T-helper 17 cell (primary cell): ENCODE measurements at regions not wholly inside any gene's neighbourhood (a gene's known extent, or its start where the extent isn't known, plus 50 kb on each side); places are given as distances from the start of the nearest gene placed in this dataset.

Source experiments
- ATAC-seq: fragments of 150-1000 bp; cut with Tn5 transposase; 2 replicates; pipeline ENCODE4 v1.10.0; 2021; ENCODE audit warnings: mild to moderate bottlenecking, moderate library complexity
- DNase-seq, 3 donors: peaks; one replicate each; pipeline versions ENCODE4 v3.0.0 to v3.0.0-alpha.2; 2020 to 2021
- H3K9me3 ChIP-seq: one replicate; pipeline ENCODE4 v1.7.0; 2013; ENCODE audit warnings: low read length, mild to moderate bottlenecking; ENCODE audit not compliant: control insufficient read depth, poor library complexity, severe bottlenecking
- H3K27ac Mint-ChIP-seq: one replicate; pipeline ENCODE4 v1.8.0; 2022; ENCODE audit warnings: mild to moderate bottlenecking, moderate library complexity, mixed read lengths
- H3K27me3 Mint-ChIP-seq: one replicate; pipeline ENCODE4 v1.8.0; 2022; ENCODE audit warnings: mixed read lengths
- H3K36me3 Mint-ChIP-seq: one replicate; pipeline ENCODE4 v1.8.0; 2022; ENCODE audit warnings: low read depth, mixed read lengths
- H3K4me1 Mint-ChIP-seq: one replicate; pipeline ENCODE4 v1.8.0; 2022; ENCODE audit warnings: mild to moderate bottlenecking, mixed read lengths
- H3K4me3 Mint-ChIP-seq: one replicate; pipeline ENCODE4 v1.8.0; 2022; ENCODE audit warnings: mild to moderate bottlenecking, moderate library complexity, mixed read lengths

DNA sequence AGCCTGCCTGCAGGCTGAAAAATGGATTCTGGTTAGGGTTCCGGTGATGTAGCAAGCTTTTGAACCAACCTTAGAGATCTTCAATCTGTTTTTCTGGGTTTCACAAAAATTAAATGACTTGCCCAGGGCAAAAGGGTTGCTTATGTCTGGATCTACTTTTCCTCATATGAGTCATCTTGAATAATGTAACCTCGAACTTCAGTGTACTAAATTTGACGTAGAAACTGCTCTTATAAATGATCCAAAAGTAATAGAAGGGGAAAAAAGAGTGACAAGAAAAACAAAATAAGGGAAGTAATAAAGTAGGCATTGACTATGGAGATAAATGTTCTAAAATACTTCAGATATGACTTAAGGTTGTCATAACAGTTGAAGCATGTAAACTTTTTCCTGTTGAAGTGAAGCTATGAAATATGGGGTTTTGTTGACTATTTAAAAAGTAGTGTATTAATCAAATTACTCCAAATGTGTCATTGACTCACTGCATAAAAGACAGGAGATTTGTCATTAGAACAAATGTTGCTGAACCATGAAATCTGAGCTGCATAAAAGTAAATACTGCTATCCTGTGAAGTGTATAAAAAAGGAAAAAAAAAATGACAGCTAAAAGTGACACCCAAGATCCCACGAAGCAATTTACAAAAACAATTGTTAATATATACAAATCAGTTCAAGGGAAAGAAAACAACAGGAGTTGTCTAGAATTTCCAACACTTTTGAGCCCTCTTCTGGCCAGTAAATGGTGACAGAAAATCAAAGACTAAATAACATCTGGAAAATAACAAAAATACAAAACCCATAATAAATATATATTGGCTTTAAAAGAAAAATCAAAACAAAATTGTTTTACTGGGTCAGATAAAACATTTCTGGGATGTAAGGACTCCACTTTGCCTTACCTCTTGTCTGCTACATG, 103.6 kb upstream of the SERPINE2 start:
- no peaks in the 10 kb centered on the region for H3K9me3 ChIP-seq
- DNase-seq = no peak
- no peaks in the 10 kb centered on the region for H3K4me1 Mint-ChIP-seq
- H3K27me3 Mint-ChIP-seq = peaks cover 55% of the 10 kb centered on the region
- H3K4me3 Mint-ChIP-seq = no peak overlapping the region
- ATAC-seq = no peak
- no peaks in the 10 kb centered on the region for H3K36me3 Mint-ChIP-seq
- no peak overlapping the region for H3K27ac Mint-ChIP-seq

DNA sequence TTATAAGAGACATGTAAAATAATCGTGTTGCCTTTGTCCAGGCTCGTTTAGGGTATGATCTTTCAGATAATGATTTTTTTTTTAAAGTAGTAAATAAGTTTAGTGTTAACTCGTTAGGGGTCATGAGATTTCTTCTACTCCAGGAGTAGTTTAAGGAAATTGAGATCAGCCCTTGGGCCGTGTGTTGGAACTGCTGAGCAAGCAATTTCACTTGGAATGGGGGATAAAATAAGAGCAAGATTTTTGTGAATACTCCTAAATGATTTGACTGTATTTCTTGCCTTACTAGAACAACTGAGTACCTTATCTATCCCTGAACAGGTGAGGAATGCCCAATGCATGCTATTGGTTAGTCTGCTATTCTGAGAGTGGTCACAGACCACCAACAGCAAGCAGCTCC, 102.2 kb upstream of the SERPINE2 start:
- ATAC-seq (no peak), DNase-seq (no peak)
- no peak overlapping the region for H3K4me3 Mint-ChIP-seq
- no peak overlapping the region for H3K27ac Mint-ChIP-seq
- H3K36me3 Mint-ChIP-seq = no peaks in the 10 kb centered on the region
- no peaks in the 10 kb centered on the region for H3K4me1 Mint-ChIP-seq
- H3K9me3 ChIP-seq = no peaks in the 10 kb centered on the region
- H3K27me3 Mint-ChIP-seq = peaks cover 50% of the 10 kb centered on the region

DNA sequence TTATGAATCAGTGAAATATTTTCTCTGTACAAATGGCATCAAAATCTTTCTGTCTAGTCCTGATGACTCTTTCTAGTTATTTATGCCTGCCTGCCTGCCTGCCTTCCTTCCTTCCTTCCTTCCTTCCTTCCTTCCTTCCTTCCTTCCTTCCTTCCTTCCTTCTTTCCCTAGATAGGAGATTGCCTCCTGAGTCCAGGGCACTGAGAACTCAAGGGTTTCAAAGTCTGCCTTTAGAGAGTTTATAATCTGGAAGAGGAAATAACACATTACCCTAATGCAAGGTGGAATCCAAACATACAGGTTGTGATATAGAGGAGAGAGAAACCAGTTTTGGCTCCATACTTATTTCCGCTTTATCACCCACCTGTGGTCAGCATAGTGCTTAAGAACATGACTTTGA, 98.1 kb upstream of the SERPINE2 start:
- ATAC-seq (no peak), DNase-seq (no peak)
- Mint-ChIP-seq H3K27ac (no peak overlapping the region), H3K4me1 (no peaks in the 10 kb centered on the region), H3K27me3 (peaks cover 30% of the 10 kb centered on the region), H3K36me3 (no peaks in the 10 kb centered on the region), H3K4me3 (no peak overlapping the region)
- no peaks in the 10 kb centered on the region for H3K9me3 ChIP-seq

DNA sequence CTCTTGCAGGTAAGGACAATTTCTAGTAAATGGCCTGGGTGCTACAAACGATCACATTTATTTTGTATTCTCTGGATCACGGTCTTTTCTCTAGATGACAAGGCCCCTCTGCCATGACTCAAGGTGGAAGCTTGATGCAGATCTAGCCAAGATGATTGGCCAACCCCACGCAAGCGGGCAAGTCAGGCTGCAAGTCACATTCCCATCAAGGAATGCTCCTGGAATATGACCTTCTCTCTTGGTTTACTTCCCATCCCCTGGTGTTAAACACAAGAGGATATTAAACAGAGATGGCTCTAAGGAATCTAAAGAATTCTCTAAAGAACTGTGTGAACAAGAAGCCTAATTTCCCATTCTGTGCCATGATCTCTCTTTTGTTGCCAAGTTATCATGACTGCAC, 97.3 kb upstream of the SERPINE2 start:
- no peaks in the 10 kb centered on the region for H3K9me3 ChIP-seq
- Mint-ChIP-seq H3K4me1 (no peaks in the 10 kb centered on the region), H3K36me3 (no peaks in the 10 kb centered on the region), H3K27me3 (peaks cover 22% of the 10 kb centered on the region), H3K4me3 (no peak overlapping the region), H3K27ac (no peak overlapping the region)
- ATAC-seq = no peak
- DNase-seq = no peak

DNA sequence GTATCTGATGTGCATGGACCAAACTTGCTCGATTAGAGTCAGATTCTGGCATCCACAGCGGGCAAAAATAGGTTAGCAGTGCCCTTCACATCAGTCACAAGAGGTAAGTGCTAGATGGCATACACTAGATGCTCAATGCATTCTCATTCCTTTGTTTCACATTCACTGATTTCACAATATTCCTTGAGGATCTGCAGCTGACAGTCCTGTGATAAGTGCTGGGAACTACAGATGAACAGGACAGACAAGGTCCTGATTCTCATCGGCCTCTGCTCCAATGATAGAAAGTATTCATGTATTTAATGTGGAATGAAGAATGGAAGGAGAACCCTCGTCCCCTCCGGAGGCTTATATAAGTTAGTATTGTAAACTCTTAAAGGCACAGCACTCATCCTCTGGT, 96.8 kb upstream of the SERPINE2 start:
- Mint-ChIP-seq H3K27ac (no peak overlapping the region), H3K4me3 (no peak overlapping the region), H3K27me3 (peaks cover 22% of the 10 kb centered on the region), H3K4me1 (no peaks in the 10 kb centered on the region), H3K36me3 (no peaks in the 10 kb centered on the region)
- no peaks in the 10 kb centered on the region for H3K9me3 ChIP-seq
- no peak for ATAC-seq
- no peak for DNase-seq

DNA sequence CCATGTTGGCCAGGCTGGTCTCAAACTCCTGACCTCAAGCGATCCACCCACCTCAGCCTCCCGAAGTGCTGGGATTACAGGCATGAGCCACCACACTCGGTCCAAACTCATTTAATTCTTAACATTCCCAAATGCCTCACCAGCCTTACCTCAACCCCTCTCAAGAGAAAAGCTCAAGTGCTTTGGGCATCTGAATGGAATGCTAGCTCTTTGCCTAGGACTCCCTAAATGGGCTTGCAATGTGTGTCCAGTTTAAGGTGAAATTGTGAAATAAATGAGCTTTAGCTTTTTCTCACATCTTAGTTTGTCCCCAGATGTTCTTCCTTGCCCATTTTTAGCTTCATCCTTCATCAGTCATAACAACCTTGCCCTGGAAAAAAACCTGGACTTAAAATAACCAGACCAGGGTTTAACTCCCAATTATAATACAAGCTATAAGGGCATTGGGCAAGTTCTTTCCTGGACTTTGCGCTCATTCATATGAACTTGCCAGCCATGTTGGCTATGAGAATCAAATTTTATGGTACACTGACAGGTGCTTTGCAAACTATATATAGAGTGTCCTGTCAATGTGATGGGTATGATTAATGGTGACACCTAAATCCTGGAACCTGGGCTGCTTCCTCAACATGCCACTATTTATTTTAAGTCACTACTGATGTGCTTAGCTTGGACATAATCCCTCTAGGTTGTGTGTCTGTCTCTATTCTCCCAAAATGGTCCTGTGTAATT, 95.1 kb upstream of the SERPINE2 start:
- no peaks in the 10 kb centered on the region for H3K9me3 ChIP-seq
- no peaks in the 10 kb centered on the region for H3K36me3 Mint-ChIP-seq
- H3K27ac Mint-ChIP-seq = no peak overlapping the region
- no peak overlapping the region for H3K4me3 Mint-ChIP-seq
- ATAC-seq (no peak), DNase-seq (no peak)
- H3K27me3 Mint-ChIP-seq = peaks cover 19% of the 10 kb centered on the region
- H3K4me1 Mint-ChIP-seq = no peaks in the 10 kb centered on the region

DNA sequence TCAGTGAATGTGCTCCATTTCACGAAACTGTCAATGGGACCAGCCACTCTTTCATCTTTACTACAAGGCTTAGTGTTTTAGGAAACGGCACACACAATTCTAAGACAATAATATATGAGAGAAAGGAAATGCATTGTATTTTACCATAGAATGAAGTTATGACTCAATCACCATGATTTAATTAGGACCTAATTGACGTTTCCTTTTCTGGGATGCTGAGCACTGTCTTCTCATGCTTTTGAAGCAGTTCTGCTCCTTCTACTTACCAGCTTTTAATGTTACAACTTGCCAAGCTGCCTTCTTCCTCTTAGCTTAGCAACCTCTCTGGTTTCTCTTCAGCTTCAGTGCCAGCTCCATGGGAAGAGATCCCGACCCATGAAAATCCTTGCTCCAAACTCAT, 94.3 kb upstream of the SERPINE2 start:
- DNase-seq (no peak), ATAC-seq (no peak)
- no peak overlapping the region for H3K4me3 Mint-ChIP-seq
- peaks cover 2% of the 10 kb centered on the region for H3K4me1 Mint-ChIP-seq
- no peaks in the 10 kb centered on the region for H3K9me3 ChIP-seq
- peaks cover 16% of the 10 kb centered on the region for H3K27me3 Mint-ChIP-seq
- H3K36me3 Mint-ChIP-seq = no peaks in the 10 kb centered on the region
- no peak overlapping the region for H3K27ac Mint-ChIP-seq

DNA sequence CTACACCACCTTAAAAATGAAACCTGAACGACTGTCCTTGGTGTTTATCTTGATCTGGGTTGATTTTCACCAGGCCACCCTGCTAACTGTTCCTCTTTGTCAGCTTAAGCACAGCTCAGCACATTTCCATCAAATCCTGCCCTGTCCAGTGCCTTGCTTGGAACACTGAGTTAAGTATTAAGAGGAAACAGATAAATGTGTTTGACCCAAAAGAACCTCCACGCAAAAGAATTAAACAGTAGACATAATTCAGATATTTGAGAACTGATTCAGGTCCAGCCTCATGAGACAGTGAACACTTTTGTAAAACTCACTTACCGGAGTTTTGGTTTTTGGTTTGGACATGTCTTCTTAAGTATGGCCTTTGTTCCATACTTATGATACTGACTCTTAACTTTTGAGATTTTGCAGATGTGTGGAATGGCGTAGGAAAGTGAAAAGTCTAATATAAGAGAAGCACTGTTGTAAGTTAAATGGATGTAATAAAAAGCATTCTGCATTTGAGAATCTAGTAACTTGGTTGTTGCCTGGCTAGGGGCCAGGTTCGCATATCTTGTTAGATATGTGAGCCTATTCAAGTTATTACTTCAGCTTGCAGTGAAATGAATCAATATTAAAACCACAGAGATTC, 88.9 kb upstream of the SERPINE2 start:
- no peak for ATAC-seq
- H3K4me3 Mint-ChIP-seq = no peak overlapping the region
- peaks cover 2% of the 10 kb centered on the region for H3K4me1 Mint-ChIP-seq
- no peaks in the 10 kb centered on the region for H3K9me3 ChIP-seq
- no peak overlapping the region for H3K27ac Mint-ChIP-seq
- peaks cover 25% of the 10 kb centered on the region for H3K27me3 Mint-ChIP-seq
- no peak for DNase-seq
- H3K36me3 Mint-ChIP-seq = no peaks in the 10 kb centered on the region

DNA sequence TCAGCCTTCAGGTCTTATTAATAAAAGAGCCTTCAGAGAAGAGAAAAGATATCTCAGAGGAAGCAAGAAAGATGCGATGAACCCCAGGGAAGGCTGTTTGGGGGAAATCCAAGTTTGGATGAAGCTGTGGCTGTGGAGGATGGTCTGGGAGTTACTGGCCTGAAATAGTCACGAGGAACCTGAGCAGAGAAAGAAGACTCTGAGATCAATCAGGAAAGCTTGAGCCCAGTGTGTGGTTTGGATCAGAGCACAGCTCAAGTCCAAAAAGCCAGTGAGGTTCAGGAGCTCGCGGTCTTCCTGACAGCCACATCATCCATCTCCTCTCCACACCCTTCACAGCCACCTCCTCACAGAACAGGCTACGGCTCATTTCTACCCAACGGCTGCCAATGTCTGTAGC, 87.4 kb upstream of the SERPINE2 start:
- H3K27ac Mint-ChIP-seq = no peak overlapping the region

DNA sequence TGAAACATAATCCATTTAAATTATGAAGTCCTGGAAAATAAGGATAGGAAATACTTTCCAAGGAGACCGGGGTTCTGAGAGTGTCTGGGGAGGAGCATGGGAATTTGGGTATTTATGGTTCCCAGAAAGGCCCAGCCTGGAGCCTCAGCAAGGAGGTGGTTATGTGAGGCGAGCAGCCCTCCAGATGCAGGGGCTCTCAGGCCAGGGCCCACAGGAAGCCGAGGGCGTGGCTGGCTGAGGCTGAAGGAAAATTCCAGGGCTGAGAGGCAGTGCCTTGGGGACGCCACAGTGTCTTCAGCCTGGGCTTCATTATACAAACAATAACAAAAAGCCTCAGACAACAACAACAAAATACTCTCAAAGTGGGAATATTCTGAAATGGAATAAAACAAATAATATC, 86.9 kb upstream of the SERPINE2 start:
- H3K9me3 ChIP-seq = no peaks in the 10 kb centered on the region
- Mint-ChIP-seq H3K4me1 (peaks cover 2% of the 10 kb centered on the region), H3K36me3 (no peaks in the 10 kb centered on the region), H3K27me3 (peaks cover 22% of the 10 kb centered on the region), H3K27ac (no peak overlapping the region), H3K4me3 (no peak overlapping the region)
- no peak for ATAC-seq
- DNase-seq = no peak

More for the DNA sequence above, 87.4 kb upstream of the SERPINE2 start:
- Mint-ChIP-seq H3K27me3 (peaks cover 25% of the 10 kb centered on the region), H3K4me1 (peaks cover 2% of the 10 kb centered on the region), H3K36me3 (no peaks in the 10 kb centered on the region), H3K4me3 (no peak overlapping the region)
- ATAC-seq = no peak
- H3K9me3 ChIP-seq = no peaks in the 10 kb centered on the region
- DNase-seq = no peak

DNA sequence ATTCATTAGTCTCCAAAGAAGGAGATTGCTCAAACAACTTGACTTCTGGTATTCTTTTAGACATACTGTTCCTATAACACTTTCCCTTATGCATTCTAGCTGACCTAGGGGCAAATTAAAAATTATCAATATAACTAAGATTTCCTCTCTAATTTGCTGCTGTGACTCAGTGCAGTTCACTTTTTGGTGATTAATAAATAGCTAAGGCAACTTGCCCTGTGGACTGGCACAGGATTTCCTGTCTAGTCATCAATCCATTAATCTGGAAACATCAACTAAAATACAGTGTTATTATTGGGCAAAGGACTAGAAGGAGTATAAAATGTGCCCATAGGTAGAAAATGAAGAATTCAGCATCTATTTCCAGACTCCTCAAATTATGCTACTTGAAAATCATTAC, 83.5 kb upstream of the SERPINE2 start:
- H3K4me1 Mint-ChIP-seq = no peaks in the 10 kb centered on the region
- no peaks in the 10 kb centered on the region for H3K36me3 Mint-ChIP-seq
- no peak for DNase-seq
- H3K27me3 Mint-ChIP-seq = peaks cover 6% of the 10 kb centered on the region
- H3K4me3 Mint-ChIP-seq = no peak overlapping the region
- H3K9me3 ChIP-seq = no peaks in the 10 kb centered on the region
- no peak overlapping the region for H3K27ac Mint-ChIP-seq
- no peak for ATAC-seq

DNA sequence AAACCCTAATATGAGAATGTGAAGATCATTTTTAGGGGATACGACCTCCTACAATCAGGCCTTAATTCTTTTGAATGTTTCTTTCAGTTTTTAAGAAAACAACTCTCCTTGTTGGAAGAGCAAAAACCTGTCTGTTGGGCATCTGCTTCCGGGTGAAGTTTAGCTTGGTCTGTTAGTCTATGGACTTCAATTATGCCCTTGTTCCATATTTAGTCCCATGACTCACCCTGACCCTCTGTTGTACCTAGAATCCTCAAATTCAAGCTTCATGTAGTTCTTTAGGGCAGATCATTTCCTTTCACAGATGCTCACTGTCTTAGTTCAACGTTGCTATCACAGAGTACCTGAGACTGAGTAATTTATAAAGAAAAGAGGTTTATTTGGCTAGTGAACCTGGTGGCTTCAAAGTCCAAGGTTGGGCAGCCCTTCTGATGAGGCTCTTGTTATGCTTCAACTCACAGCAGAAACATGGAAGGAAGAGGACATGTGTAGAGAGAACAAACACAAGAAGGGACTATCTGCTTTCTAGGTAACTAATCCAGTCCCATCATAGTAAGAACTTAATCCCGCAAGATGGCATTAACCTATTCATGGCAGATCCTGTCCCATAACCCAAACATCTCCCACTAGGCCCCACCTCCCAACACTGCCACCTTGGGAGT, 82.5 kb upstream of the SERPINE2 start:
- H3K36me3 Mint-ChIP-seq = no peaks in the 10 kb centered on the region
- H3K4me1 Mint-ChIP-seq = no peaks in the 10 kb centered on the region
- DNase-seq (no peak), ATAC-seq (no peak)
- H3K9me3 ChIP-seq = no peaks in the 10 kb centered on the region
- H3K4me3 Mint-ChIP-seq = no peak overlapping the region
- H3K27me3 Mint-ChIP-seq = peaks cover 6% of the 10 kb centered on the region
- H3K27ac Mint-ChIP-seq = no peak overlapping the region

DNA sequence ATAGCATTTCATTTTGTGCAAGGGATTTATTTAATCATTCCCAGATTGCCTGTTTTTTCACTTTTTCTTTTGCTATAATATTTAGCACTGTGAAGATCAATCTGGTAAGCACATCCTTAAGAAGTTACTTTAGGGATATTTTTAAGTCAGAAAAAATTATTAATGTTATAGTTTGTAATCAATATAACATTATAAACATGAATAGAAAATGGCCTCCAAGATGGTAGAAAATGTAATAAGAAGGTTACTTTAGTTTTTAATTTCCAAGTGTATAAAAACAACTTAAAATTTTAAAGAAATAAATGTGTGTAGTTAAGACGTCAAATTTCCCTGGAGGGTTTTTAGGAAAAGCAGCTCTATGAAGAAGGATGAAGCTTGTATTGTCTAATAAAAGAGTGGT, 81.9 kb upstream of the SERPINE2 start:
- H3K4me1 Mint-ChIP-seq = no peaks in the 10 kb centered on the region
- no peak overlapping the region for H3K27ac Mint-ChIP-seq
- ATAC-seq (no peak), DNase-seq (no peak)
- H3K36me3 Mint-ChIP-seq = no peaks in the 10 kb centered on the region
- H3K27me3 Mint-ChIP-seq = peaks cover 9% of the 10 kb centered on the region
- H3K4me3 Mint-ChIP-seq = no peak overlapping the region
- no peaks in the 10 kb centered on the region for H3K9me3 ChIP-seq
